Activated B cell treated with CpG ODN at 0.5 μM for 24 hours (primary cell): ENCODE measurements at regions not wholly inside any gene's neighbourhood (a gene's known extent, or its start where the extent isn't known, plus 50 kb on each side); places are given as distances from the start of the nearest gene placed in this dataset.

Experiments used
- ATAC-seq: fragments of 200-7000 bp; cut with Tn5 transposase; one replicate; pipeline ENCODE4 v1.10.0; 2021; ENCODE audit warnings: low read depth, mild to moderate bottlenecking, moderate library complexity
- CTCF ChIA-PET: fragments of 350-600 bp; sonication (Branson Sonifier 250); formaldehyde crosslinking; loops from one replicate; lab custom pipeline; 2021; ENCODE audit warnings: antibody characterized with exemption; lab: Charles Lee
- POLR2A ChIA-PET: fragments of 350-600 bp; sonication (Branson Sonifier 250); formaldehyde crosslinking; loops from one replicate; lab custom pipeline; 2021; ENCODE audit warnings: antibody characterized with exemption; lab: Charles Lee
- DNase-seq: peaks from one replicate; pipeline ENCODE4 v3.0.0; 2022
- H3K27ac Mint-ChIP-seq: one replicate; pipeline ENCODE4 v1.8.0; 2020; ENCODE audit warnings: mixed read lengths
- H3K27me3 Mint-ChIP-seq: one replicate; pipeline ENCODE4 v1.8.0; 2021; ENCODE audit warnings: mixed read lengths
- H3K36me3 Mint-ChIP-seq: one replicate; pipeline ENCODE4 v1.8.0; 2021; ENCODE audit warnings: low read depth, mixed read lengths
- H3K4me1 Mint-ChIP-seq: one replicate; pipeline ENCODE4 v1.8.0; 2021; ENCODE audit warnings: mixed read lengths
- H3K4me3 Mint-ChIP-seq: one replicate; pipeline ENCODE4 v1.8.0; 2020; ENCODE audit warnings: mild to moderate bottlenecking, mixed read lengths
- H3K9me3 Mint-ChIP-seq: one replicate; pipeline ENCODE4 v1.8.0; 2020; ENCODE audit warnings: mixed read lengths
- intact Hi-C: fragments of 100-400 bp; cut with micrococcal nuclease; formaldehyde crosslinking; loops from one replicate; pipeline ENCODE4 v1.15.1; 2024
- TF ChIP-seq, protein P1 (sequence below): fragments of 200-600 bp; IDR thresholded peaks from one replicate; pipeline ENCODE4 v1.8.0; 2022; ENCODE audit warnings: antibody characterized with exemption, mild to moderate bottlenecking

- H3K27me3 Mint-ChIP-seq = no peaks in the 10 kb centered on the region
- CTCF ChIA-PET = interaction anchor here (1.1 kb wide), 1 partner anchor 32 kb away, joined by 3 read pairs; no protein-coding TSS in a partner anchor
These were observed 615.3 kb downstream of the BNC2 start for GRCh38 chr9:16255217-16255616.

GRCh38 chr9:16257604-16258003 is 612.9 kb downstream of the BNC2 start:
- CTCF ChIA-PET = no interaction called here
- intact Hi-C loops = no loop called here

More at GRCh38 chr9:16255217-16255616, 615.3 kb downstream of the BNC2 start:
- H3K27ac Mint-ChIP-seq = no peak overlapping the region
- POLR2A ChIA-PET = no interaction called here
- intact Hi-C loops = no loop called here
- ATAC-seq (no peak), DNase-seq (no peak)
- peaks cover 3% of the 10 kb centered on the region for H3K9me3 Mint-ChIP-seq
- H3K4me3 Mint-ChIP-seq = no peak overlapping the region
- no peaks in the 10 kb centered on the region for H3K36me3 Mint-ChIP-seq
- TF ChIP-seq, protein P1, sequence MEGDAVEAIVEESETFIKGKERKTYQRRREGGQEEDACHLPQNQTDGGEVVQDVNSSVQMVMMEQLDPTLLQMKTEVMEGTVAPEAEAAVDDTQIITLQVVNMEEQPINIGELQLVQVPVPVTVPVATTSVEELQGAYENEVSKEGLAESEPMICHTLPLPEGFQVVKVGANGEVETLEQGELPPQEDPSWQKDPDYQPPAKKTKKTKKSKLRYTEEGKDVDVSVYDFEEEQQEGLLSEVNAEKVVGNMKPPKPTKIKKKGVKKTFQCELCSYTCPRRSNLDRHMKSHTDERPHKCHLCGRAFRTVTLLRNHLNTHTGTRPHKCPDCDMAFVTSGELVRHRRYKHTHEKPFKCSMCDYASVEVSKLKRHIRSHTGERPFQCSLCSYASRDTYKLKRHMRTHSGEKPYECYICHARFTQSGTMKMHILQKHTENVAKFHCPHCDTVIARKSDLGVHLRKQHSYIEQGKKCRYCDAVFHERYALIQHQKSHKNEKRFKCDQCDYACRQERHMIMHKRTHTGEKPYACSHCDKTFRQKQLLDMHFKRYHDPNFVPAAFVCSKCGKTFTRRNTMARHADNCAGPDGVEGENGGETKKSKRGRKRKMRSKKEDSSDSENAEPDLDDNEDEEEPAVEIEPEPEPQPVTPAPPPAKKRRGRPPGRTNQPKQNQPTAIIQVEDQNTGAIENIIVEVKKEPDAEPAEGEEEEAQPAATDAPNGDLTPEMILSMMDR = no peak
- no peaks in the 10 kb centered on the region for H3K4me1 Mint-ChIP-seq

DNA sequence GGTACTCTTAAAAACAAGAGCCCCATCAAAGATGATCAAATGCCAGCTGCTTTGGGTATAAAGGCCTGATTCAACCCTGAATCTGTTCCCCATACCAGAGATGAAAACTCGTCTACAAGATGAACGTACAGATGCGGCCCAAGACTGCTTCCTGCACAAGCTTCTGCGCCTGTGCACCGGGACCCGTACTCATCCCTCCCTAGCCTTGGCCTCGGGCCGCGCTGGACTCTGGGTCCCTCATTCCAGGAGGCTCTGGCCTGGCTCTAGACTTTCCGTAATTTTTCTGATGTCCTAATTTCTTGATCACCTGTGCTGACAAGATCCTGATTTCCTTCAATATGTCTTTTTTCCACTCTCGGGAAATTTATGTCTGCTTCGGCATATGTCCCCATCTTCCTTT is 612.3 kb downstream of the BNC2 start:
- TF ChIP-seq, protein P1 = no peak
- CTCF ChIA-PET = no interaction called here
- intact Hi-C loops = no loop called here
- DNase-seq (no peak), ATAC-seq (no peak)
- H3K9me3 Mint-ChIP-seq = no peaks in the 10 kb centered on the region
- POLR2A ChIA-PET = no interaction called here
- no peaks in the 10 kb centered on the region for H3K4me1 Mint-ChIP-seq
- no peak overlapping the region for H3K4me3 Mint-ChIP-seq
- H3K36me3 Mint-ChIP-seq = no peaks in the 10 kb centered on the region
- H3K27me3 Mint-ChIP-seq = no peaks in the 10 kb centered on the region
- H3K27ac Mint-ChIP-seq = no peak overlapping the region

More at GRCh38 chr9:16257604-16258003, 612.9 kb downstream of the BNC2 start:
- POLR2A ChIA-PET = no interaction called here
- TF ChIP-seq, protein P1 = no peak
- DNase-seq (no peak), ATAC-seq (no peak)
- H3K9me3 Mint-ChIP-seq = no peaks in the 10 kb centered on the region
- H3K4me1 Mint-ChIP-seq = no peaks in the 10 kb centered on the region
- no peaks in the 10 kb centered on the region for H3K36me3 Mint-ChIP-seq
- H3K27ac Mint-ChIP-seq = no peak overlapping the region
- no peak overlapping the region for H3K4me3 Mint-ChIP-seq
- no peaks in the 10 kb centered on the region for H3K27me3 Mint-ChIP-seq

- ChIA-PET POLR2A (no interaction called here), CTCF (no interaction called here)
- TF ChIP-seq, protein P1 = no peak
- no peak overlapping the region for H3K27ac Mint-ChIP-seq
- H3K9me3 Mint-ChIP-seq = no peaks in the 10 kb centered on the region
- intact Hi-C loops = no loop called here
- no peaks in the 10 kb centered on the region for H3K36me3 Mint-ChIP-seq
- no peaks in the 10 kb centered on the region for H3K4me1 Mint-ChIP-seq
- DNase-seq (no peak), ATAC-seq (no peak)
- H3K4me3 Mint-ChIP-seq = no peak overlapping the region
- H3K27me3 Mint-ChIP-seq = no peaks in the 10 kb centered on the region
These were observed 611.8 kb downstream of the BNC2 start for GRCh38 chr9:16258708-16259107.

DNA sequence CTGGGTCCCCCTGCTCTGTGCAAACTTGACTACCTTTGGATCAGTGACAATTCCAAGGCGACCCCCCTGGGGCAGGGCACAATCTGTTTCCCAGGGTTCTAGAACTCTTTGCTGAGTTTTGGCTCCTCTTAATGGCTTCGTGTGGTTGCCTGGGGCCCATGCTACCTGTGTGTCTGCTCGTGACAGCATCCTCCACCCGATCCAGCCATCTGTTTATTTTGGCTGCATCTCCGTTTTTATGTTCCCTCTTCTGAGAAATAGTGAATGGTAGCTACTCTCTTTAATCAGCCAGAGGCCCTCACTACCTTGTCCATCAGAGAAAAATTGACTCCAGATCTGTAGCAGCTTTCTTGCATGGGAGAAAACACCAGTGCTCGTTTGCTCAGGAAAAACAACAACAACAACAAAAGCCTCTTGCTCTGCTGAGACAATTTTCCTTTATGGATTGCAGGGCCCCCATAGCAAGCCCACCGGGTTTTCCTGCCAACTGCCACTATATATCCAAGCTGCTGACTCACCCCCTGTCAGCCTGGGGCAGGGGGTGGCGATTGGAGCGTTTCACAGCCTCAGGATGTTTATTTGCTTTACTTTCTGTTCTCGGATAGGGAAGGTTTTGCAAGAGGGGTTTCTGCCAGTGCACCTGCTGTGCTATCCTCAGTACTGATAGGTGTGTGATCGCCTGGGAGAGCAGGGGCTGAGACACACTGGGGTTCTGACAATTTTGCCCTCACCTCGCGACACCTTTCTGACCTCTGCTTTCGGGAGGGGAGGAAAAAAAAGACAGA is 607.8 kb downstream of the BNC2 start:
- Mint-ChIP-seq H3K27me3 (no peaks in the 10 kb centered on the region), H3K36me3 (no peaks in the 10 kb centered on the region), H3K9me3 (no peaks in the 10 kb centered on the region), H3K27ac (no peak overlapping the region), H3K4me3 (no peak overlapping the region), H3K4me1 (no peaks in the 10 kb centered on the region)
- ChIA-PET CTCF (no interaction called here), POLR2A (no interaction called here)
- ATAC-seq (no peak), DNase-seq (no peak)
- TF ChIP-seq, protein P1 = no peak
- intact Hi-C loops = no loop called here
